ENCODE measurements at regions not wholly inside any gene's neighbourhood (a gene's known extent, or its start where the extent isn't known, plus 50 kb on each side); places are given as distances from the start of the nearest gene placed in this dataset.

GRCh38 chr10:111203615-111204014 is 126.8 kb downstream of the ADRA2A start:
- DNase-seq = peak; percentile 15 to 39

GRCh38 chr10:111204838-111205237 is 128.0 kb downstream of the ADRA2A start:
- no peak for DNase-seq

DNA sequence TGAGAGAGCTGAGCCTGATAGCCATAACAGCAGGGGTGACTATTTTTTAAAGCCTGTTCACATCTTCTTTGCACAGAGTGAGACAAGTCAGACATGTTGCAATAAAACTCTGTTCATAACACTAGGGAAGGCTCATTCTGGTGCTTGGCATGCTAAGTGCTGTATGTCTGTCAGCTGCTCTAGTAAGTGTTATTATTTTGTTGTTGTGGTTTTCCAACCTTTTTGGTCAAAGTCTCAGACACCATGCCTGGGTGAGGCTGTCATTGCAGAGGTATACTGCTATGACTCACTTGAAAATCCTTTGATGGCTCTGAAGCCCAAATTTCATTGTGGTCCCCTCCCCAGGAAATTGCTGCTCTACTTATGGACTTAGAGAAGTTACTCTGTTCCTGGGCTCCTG is 129.7 kb downstream of the ADRA2A start:
- no peak for DNase-seq

DNA sequence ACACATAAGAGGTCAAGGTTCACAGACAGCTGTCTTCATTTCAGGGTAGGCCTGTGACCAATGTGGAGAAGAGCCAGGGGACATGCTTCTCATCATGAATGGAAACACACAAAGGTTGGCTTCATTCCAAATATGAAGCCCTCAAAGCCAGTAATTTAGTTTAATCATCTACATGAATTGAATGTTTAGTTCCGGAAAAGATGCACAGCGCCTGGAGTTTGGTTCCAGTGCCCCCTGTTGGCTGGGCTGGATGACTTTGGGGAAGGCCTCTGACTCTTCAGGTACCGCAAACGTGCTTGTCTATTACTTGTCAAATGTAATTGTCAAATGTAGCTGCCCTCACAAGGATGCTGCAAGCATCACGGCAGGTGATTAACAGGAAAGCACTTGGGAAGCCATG is 130.7 kb downstream of the ADRA2A start:
- DNase-seq = peak; percentile 21 to 30

DNA sequence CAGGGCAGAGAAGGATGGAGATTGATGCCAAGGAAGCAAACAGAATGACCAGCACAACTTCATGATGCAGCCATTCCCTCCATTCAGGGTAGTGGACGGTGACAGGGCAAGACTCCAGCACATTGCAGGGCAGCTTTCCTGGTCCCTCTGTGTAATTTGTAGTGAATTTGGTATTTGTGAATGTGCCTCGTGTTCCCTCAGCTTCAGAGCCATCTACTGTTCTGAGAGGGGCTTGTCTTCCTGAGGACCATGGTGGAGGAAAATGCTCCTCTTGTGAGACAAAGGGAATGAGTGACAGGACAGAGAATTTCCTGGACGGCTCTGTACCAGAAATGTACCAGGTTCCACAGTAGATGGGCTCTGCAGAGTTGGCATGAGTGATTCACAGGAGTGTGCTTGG is 132.1 kb downstream of the ADRA2A start:
- no peak for DNase-seq

DNA sequence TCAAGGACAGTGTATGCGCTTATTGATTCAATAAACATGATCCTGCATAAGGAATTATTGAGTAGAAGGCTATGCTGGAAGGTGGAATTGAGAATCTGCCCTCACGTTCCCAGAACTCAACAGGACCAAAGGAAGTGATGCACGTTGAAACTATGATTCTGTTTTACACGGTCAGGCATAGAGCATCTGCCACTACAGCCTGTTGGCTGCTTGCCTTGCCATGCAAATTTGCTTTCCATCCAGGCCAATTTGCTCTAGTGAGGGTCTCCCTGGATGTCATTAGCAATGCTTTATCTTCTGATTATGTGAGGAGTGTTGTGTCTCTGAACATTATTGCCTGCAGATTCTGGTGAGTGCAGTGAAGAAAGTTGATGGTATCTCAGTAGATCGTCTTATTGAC is 132.9 kb downstream of the ADRA2A start:
- DNase-seq = no peak

DNA sequence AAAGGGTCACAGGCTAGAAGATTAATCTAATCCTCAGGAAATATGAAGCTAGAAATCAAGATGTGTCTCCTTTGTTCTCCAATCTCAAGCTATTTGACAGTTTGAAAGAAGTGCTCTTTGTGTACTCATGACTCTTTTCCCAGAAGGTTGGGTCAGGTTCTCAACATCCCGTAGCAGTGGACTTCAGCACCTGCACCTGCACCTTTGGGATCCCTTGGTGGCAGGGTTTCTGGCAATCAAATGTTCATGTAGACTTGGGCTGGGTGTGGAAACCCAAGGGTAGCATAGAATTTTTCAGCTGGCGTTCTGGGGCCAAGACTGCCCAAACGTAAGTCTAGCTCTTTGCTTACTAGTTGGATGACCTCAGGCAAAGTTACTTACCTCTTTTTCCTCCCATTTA is 134.4 kb downstream of the ADRA2A start:
- no peak for DNase-seq

- DNase-seq = no peak
Observed at GRCh38 chr10:111211706-111212105, 134.9 kb downstream of the ADRA2A start.

DNA sequence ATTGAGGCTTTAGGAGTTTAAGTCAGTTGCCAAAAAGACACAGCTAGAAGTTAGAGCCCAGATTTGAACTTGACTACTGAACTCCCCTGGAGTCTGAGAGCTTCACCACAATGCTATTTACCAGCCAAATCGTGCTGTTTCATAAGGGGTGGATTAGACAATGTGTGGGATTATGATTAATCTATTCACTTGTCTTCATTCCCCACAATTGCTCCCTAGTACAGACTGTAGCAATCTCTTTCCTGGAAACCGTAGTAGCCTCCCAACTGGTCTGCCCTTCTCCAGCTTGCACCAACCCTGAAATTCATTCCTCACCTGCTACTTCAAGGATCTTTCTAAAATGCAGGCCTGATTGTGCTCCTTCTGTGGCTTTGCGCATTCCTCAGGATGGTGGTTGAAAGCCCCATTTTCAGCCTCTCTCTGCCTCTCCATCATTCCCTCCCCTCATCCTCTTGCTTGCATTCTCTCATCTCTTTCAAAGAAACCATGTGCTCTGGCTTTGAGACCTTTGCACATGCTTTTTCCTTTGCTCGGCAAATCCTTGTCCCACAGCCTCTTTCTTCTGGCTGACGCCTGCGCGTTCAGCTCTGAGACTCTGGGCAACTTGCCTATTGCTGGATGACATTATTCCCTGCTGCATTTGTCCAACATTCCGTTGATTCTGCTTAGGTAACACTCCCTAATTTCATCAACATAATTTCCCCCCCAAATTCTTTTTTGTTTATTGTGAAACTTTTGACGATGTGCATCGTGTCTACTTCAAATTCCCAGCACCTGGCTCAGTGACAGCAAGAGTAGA is 145.1 kb downstream of the ADRA2A start:
- DNase-seq = no peak

DNA sequence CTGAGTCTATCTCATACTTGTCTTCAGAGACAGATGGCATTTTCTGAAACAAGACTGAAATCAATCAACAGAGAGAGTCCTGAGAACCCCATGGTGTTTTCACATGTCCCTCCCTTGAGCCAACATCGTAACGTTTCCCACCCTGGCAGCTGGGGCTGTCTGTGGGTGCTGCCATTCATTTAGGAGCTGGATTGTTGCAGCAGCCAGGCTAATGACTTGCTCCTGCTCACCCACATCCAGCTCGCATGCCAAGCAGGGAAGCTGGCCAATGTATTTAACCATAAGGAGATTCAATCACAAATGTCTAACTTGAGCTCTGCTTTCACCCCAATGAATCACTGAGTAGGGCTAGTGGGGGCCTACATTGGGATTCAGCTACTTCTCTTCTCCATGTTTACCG is 146.1 kb downstream of the ADRA2A start:
- DNase-seq = no peak

DNA sequence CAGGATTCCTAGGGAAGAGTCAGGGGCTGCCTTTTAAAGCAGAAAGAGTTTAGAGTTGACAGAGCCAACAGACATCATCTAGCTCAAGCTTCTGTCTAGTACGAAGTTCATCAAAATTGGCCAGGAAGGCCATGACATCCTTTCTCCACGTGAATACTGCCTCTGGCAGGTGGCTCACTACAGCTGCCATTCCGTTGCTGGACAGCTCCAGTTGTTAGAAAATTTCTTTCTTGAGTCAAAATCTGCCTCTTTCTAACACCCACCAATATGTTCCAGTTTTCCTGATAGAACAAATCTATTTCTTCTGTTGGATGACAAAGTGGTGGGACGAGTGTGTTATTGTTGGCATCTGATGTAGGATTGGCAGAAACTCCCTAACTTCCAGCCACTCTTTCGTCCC is 154.9 kb downstream of the ADRA2A start:
- no peak for DNase-seq

DNA sequence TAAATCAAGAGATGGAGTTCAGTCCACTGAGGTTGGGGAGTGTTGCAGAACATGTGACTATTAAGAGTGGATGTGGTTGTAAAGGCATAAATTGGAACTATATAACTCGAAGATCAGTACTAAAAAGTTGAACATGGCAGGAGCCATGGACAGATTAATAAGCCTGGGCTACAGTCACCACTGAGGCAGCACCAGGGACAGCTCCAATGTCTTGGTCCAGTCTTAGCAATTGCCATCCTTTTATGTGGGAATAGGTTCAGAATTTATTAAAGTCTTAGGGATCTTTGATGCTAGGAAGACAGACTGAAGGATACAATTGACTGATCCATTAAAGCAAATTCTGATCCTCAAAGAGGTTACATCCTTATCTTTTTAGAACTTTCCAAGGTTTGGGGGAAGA is 156.6 kb downstream of the ADRA2A start:
- DNase-seq = no peak

- no peak for DNase-seq
Observed at GRCh38 chr10:111234234-111234913, 157.5 kb downstream of the ADRA2A start.

- DNase-seq = no peak
Observed at GRCh38 chr10:111234914-111235302, 158.1 kb downstream of the ADRA2A start.

GRCh38 chr10:111240348-111240747 is 163.5 kb downstream of the ADRA2A start:
- DNase-seq = no peak

- DNase-seq = no peak
Observed at GRCh38 chr10:111243126-111243525, 166.3 kb downstream of the ADRA2A start.

DNA sequence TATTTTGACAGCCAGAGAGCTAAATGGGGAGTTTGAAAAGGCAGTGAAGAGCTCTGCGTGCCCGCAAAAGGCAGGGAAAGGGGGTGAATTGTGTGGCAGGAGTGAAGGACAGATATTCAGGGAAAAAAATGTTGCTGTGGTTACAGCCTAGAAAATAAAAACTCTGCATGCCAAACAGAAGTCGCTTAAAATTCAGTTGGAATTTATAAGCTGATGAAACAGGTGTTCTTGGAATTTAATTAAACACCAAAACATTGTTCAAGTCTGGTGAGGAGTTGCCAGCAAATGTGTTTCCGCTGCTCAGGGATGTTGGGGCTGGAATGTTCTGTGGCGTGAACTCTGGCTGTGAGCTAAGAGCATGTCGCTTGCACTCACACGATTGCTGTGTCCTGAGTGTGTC is 169.3 kb downstream of the ADRA2A start:
- no peak for DNase-seq

DNA sequence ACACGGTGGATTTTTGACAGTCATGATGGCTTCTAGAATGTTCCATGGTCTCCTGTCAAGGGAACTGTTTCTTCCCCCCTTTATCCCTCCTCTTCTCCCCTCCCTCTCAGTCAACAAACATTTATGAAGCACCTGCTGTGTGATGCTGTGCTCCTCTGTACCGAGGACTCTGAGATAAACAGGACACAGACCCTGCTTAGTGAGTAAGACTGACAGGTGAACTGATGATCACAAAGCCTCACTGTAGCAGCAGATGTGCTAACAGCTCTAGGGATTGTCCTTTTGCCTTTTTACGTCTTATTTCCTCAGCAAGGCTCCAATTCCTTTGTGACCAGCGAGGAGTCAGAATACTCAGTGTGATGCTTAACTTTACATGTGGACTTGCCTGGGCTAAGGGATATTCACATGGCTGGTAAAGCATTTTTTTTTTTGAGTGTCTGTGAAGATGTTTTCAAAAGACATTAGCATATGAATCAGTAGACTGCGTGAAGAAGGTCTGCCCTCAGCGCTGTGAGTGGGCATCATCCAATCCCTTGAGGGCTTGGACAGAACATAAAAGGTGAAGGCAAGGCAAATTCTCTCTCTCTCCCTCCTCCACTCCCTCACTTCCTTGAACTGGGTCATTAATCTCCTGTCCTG is 170.1 kb downstream of the ADRA2A start:
- DNase-seq = no peak

- DNase-seq = no peak
Observed at GRCh38 chr10:111247781-111248389, 171.1 kb downstream of the ADRA2A start.

GRCh38 chr10:111249925-111250324 is 173.1 kb downstream of the ADRA2A start:
- DNase-seq = no peak

DNA sequence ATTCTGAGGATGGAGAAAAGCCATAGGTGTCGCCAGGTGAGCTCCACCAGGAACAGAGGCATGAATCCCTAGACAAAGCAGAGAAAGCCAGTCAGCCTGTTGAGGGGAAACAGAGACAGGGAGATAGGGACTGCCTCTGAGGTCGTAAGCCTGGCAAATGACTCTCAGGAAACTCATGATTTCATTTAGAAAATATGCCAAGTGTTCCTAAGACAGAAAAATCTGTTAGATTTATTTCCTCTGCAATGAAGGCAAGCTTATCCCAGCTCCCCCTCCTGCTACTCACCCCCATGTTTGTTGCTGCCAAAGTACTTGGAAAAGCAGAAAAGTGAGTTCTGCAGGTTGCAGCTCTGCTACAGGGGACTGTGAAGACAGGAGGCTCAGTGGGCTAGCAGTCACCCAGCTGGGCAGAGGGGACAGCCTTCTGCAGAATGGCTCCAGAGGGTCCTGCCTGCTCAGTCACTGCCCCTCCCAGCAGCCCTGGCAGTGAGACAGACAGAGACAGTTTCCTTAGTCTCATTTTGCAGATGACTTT is 184.3 kb downstream of the ADRA2A start:
- DNase-seq = no peak

- no peak for DNase-seq
Observed at GRCh38 chr10:111265341-111265740, 188.5 kb downstream of the ADRA2A start.

- DNase-seq = no peak
Observed at GRCh38 chr10:111266165-111266564, 189.3 kb downstream of the ADRA2A start.
